ENCODE measurements at regions not wholly inside any gene's neighbourhood (a gene's known extent, or its start where the extent isn't known, plus 50 kb on each side); places are given as distances from the start of the nearest gene placed in this dataset.

GRCh38 chr13:109333893-109334651, 452.3 kb downstream of the IRS2 start:
- no peak for TF ChIP-seq ARNTL (CRISPR knock-in tag; IDR thresholded peaks at IDR 0.05; ENCODE audit: borderline replicate concordance, low read depth)
- TF ChIP-seq ZFP30 (CRISPR knock-in tag; IDR thresholded peaks at IDR 0.05): no peak
- TF ChIP-seq SNAI2 (CRISPR knock-in tag; IDR thresholded peaks at IDR 0.05): 0 out of 2 replicates have a peak, but pooled peaks have one; percentile 39
- TF ChIP-seq CREB5 (CRISPR knock-in tag; IDR thresholded peaks at IDR 0.05; ENCODE audit: low read depth): no peak
- TF ChIP-seq PATZ1 (CRISPR knock-in tag; IDR thresholded peaks at IDR 0.05; ENCODE audit: borderline replicate concordance): no peak
- no peak for TF ChIP-seq OSR1 (CRISPR knock-in tag; IDR thresholded peaks at IDR 0.05)
